T-helper 2 cell treated with Interferon-gamma antibody and Interleukin-4, amounts not matched to agents 100 ng/mL and 5 ng/mL, for 36 hours (primary cell): ENCODE measurements at regions not wholly inside any gene's neighbourhood (a gene's known extent, or its start where the extent isn't known, plus 50 kb on each side); places are given as distances from the start of the nearest gene placed in this dataset.

Experiments
- intact Hi-C: fragments of 100-400 bp; cut with micrococcal nuclease; formaldehyde crosslinking; loops from one replicate; pipeline ENCODE4 v1.15.1; 2023

DNA sequence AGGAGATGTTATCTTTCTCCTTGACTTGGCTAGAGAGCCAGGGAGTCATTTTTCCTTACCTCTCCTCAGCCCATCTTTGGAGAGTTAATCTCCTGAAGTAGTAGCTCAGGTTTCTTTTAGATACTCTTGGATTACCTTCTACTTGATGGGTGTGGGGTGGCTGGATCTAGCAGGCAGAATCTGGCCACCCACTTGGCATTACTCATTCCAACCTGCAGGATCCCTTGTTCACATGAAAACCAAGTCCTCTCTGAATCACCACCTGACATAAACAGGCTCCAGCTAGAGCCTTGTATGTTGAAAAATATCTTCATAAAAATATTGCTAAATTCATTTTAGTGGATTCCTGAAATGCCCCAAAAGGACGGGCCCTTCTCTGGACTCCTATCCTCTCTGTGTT is 250.6 kb upstream of the PLET1 start:
- intact Hi-C loops, result no loop called here

DNA sequence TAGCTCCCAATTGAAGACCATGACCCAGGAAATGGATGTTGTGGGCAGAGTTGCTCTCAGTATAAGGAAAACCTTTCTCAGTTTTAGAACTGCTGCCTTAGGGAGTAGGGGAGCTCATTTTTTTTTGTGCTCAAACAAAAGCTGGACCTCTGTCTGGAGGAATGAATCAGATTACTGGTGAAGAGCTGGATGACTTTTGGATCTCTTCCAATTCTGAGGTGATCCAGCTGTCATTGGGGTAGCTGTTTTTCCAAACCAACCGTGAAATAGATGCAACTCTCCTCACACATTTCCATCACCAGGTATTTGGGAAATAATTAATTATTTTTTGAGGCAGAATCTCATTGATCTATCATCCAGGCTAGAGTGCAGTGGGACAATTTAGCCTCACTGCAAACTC is 251.3 kb upstream of the PLET1 start:
- intact Hi-C loops, result no loop called here

- intact Hi-C loops, result no loop called here
Observed at GRCh38 chr11:112513417-112513816, 252.8 kb upstream of the PLET1 start.

DNA sequence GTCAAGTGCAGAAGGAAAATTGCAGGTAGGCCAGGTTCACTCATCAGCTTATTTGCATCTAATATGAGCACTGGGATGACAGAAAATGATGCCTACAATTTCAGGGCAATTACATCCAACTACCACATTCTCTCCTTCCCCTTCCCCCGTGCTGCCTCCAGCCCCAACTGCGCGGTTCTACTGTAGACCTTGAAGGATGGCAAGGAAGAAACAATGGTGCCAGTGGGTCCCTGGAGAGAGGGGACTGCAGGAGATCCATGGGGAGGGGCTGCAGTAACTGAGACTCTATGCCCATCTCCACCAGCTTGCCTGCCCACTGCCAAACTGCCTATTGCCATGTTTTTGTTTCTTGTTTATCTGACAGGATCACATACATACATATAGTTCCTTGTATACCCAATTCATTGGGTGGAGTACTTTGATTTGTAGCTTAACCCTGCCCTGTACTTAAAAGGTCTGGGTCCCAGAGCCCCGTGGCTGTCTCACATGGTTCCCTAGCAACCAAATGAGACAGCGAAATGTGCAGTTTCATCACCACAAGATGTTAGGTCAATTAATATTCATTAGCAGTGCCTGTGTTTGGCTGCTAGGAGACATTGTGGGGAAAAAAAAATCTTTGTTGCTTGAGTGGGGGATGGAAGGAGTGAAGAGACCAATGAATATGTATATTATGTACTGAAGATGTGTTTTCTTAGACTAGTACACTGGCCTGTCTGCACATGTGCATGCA is 253.5 kb upstream of the PLET1 start:
- intact Hi-C loops, result no loop called here

GRCh38 chr11:112516261-112516660 is 255.6 kb upstream of the PLET1 start:
- intact Hi-C loops, result no loop called here

DNA sequence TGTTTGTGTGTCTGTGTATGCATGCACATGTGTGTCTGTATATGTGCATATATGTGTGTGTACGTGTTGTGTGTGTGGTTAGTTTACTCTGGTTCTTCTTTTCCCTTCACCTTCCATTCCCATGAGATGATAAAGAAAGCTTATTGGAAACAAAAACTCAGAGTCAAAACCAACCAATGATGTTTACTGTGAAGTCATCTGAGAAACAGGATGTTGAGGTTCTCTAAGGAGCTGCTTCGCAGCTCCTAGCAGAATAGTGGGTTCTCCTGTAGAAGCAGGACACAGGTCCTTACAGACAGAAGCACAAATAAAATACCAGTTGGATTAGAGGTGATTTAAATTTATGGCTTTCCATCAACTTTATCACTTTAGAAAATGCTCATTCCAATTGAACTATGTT is 256.1 kb upstream of the PLET1 start:
- intact Hi-C loops, result no loop called here

DNA sequence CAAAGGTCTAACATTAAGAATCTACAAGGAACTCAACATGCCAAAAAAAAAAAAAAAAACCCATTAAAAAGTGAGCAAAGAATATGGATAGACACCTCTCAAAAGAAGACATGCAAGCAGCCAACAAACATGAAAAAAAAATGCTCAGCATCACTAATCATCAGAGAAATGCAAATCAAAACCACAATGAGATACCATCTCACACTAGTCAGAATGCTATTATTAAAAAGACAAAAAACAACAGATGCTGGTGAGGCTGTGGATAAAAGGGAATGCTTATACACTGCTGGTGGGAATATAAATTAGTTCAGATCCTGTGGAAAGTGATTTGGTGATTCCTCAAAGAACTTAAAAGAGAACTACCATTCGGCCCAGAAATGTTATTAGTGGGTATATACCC is 257.7 kb upstream of the PLET1 start:
- intact Hi-C loops, result no loop called here

DNA sequence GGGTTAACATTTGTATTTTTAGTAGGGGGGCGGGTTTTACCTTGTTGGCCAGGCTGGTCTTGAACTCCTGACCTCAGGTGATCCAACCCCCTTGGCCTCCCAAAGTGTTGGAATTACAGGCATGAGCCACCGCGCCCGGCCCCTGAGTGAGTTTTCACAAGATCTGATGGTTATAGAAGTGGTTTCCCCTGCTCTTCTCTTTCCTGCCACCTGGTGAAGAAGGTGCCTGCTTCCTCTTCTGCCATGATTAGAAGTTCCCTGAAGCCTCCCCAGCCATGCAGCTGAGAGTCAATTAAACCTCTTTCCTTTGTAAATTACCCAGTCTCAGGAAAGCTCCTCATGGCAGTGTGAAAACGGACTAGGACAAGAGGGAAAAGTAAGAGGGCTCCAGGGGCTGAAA is 259.1 kb upstream of the PLET1 start:
- intact Hi-C loops, result no loop called here

- intact Hi-C loops, result no loop called here
Observed at GRCh38 chr11:112520354-112520753, 259.7 kb upstream of the PLET1 start.

DNA sequence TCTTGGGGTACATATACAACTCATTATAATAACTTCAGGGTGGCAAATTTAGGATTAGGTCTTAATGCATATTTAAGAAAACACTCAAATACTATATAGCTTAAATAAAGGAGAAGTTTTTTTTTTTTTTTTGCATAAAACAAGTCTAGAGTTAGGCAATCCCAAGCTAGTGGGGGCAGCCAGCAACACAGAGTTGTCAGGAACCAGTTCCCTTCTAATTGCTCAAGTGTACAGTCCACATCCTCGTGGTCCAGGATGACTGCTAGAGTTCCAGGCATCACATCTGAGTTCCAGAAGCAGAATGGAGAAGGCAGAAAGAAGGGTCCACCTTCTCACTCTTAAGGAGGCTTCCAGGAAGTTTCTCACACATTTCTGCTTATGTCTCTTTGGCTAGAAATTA is 261.9 kb upstream of the PLET1 start:
- intact Hi-C loops, result no loop called here

DNA sequence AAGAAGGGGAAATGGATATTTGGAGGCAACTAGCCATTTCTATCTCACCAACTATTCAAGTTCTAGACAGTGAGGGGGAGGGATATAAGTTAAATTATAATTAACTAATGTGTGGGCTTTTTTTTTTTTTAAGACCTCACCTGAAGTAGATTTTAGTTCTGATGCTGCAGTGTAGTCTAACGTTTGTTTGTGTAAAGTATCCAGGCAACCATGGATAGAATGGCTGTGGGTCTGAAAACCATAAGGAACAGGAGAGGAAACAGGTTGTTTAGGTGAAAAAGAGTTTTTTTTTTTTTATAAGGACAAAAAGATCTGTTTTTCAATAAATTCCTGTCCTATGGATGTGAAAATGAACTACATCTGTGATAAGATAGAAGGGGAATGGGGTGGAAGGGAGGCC is 262.4 kb upstream of the PLET1 start:
- intact Hi-C loops, result no loop called here

DNA sequence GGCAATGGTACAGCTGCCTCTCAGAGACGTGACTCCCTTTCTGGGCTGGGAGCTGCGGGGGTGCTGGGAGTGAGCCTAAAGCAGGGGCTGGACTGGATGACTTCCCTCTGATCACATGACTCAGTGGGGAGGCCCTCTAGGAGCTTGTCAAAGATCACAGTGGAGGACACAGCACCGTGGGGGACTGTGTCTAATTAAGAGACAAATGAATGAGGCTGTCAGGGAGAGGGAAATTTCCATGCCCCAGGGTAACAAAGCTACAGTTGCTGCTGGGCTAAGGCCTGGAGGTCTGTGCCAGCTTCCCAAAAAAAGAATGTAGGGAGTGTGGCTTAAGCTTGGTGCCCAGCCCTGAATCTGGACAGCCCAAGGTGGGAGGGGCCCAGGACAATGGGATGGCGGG is 262.8 kb upstream of the PLET1 start:
- intact Hi-C loops, result no loop called here

GRCh38 chr11:112523951-112524350 is 263.3 kb upstream of the PLET1 start:
- intact Hi-C loops, result no loop called here

DNA sequence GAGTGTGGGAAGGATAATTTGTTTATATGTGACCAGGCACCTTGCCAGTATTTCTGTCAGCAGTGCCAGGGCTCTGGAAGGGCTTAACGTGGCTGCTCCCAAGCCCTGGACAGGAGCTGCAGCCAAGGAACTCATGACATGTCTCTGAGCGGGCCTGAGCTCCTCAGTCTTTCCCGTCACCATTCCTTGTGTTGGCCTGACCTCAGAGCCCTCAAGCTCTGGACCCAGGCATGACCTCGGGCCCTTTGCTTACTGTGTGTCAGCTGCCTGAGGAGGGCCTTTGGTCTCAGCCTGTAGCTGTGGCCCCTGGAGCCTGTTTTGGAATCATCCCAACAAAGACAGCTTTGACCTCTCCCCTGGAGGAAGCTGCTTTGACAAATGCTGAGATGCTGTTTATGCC is 264.1 kb upstream of the PLET1 start:
- intact Hi-C loops, result no loop called here

GRCh38 chr11:112525270-112525669 is 264.6 kb upstream of the PLET1 start:
- intact Hi-C loops, result no loop called here

GRCh38 chr11:112525844-112526590 is 265.4 kb upstream of the PLET1 start:
- intact Hi-C loops, result no loop called here

DNA sequence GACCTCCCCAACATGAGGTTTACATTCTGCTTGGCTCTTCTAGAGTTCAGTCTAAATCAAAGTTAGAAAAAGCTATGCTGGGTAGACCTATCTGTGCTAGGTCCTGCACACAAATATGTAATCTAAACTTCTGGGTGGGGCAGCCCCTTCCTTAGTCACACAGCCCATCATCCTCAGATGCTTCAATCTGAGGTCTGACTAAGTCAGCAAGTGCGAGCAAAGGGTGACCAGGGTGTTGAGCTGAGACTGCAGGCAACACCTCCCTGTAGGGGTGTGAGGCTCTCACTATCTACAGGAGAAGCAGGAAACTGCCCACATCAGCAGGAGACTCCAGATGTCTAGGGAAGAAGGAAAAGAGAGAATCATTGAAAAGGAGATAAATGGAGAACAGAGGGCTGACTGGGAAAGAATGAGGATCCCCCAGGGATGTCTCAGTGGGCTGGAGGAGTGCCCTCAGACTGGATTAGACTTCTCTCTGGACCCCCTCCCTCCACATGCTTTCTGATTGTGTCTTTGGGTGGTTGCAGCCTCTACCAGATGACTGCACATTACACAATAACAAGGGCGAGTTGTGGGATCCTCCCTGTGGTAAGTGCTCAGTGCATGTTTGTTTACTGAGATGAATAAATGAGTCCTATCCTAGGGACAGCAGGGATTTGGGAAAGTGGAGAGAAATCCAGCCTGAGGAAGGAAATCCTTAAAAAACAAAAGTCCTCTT is 266.2 kb upstream of the PLET1 start:
- intact Hi-C loops, result no loop called here

- intact Hi-C loops, result no loop called here
Observed at GRCh38 chr11:112529071-112529470, 268.4 kb upstream of the PLET1 start.

- intact Hi-C loops, result no loop called here
Observed at GRCh38 chr11:112532506-112532905, 271.8 kb upstream of the PLET1 start.

DNA sequence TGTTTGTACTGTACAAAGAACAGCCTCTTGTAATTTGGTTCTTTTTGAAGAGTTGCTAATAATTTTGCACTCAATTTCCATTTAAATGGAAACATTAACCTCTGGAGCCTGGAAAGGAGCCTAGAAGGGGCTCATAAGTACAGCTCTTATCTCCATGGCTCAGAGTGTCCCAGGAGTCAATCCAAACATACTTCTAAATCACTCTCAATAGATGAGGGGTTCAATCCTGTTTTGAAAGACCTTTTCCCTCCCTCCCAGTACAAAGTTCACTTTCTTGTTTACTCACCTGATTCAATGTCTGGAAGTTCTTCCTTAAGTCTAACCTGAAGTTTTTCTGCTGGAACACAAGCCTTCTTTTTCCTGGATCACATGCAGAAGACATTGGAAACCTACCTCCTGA is 273.0 kb upstream of the PLET1 start:
- intact Hi-C loops, result no loop called here

GRCh38 chr11:112534208-112534607 is 273.5 kb upstream of the PLET1 start:
- intact Hi-C loops, result no loop called here

GRCh38 chr11:112537026-112537425 is 276.4 kb upstream of the PLET1 start:
- intact Hi-C loops, result no loop called here
